ENCODE measurements at regions not wholly inside any gene's neighbourhood (a gene's known extent, or its start where the extent isn't known, plus 50 kb on each side); places are given as distances from the start of the nearest gene placed in this dataset.
"Not testable (repeated sequence)": the region's sequence is repeated elsewhere in the genome, so short reads cannot be mapped to it uniquely, and the experiment has no call there.

DNA sequence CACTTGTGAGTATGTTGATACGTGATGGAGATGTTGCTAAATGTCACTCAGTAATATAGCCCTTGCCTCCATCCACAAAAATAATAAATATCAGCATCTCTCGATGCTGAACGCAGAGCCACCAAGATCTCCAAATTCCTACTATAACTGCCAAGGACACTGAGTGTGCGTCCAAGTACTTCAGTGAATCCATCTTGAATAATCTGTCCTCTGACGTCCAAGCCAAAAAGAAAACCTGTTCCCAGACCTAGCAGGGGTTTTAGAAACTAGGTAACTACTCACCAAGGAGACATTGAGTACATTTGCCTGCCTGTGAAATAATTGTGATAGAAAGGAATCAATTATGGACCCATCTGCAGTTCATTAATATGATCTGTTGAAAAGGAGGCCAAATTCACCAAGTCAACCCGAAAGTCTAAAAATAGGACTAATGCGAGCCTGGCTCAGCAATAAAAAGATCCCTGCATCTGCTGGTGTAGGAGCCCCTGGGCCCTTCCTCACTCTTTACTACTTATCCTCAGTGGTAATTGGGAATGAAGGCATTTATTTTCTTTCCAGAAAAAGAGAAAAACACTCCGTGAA lies 226.9 kb upstream of the IRF2BP2 start:
- DNase-seq, result no peak

DNA sequence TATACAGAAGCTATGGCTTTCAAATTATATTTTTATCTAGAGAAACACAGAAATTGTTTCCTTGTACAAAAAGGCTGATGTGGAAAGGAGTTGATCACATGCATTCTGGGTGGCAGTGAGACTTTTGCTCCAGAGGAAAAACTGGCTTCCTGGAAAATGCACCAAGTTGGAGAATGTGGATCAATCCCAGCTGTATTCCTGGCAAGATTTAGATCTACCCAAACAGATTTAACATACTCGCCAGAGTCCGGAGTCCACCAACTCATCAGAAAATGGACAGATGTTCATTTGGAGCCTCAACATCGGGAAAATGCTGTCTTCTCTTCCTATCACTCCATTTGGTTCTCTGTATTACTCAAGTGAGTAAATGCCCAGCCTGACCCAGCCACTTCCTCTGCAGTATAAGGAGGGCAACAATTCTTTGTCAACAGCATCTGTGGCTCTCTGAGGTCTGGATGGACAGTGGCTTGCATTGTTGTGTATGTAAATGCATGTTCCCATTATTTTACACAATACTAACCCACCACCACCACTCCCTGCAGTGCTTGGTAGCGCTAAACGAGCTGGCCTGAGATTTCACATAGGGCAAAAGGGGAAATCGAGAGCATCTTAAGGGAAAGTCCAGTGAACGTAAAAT lies 226.2 kb upstream of the IRF2BP2 start:
- no peak for DNase-seq

DNA sequence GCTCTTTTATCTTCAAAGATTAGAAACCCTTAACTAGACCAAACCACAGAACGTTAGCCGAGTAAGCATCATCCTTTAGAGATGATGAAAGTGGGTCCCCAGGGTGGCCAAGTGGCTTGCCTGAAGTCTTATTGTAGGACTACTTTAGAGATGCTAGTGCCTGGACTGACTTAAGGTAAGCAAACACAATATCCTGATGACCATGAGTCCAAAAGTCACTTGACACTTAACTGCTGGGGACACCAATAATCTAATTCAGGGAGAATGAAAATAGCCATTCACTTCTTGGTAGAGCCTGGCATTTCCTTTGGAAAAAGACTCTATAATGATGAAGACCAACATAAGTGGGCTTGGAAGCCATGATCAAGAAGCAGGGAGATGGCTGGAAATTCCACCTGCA lies 225.3 kb upstream of the IRF2BP2 start:
- no peak for DNase-seq

DNA sequence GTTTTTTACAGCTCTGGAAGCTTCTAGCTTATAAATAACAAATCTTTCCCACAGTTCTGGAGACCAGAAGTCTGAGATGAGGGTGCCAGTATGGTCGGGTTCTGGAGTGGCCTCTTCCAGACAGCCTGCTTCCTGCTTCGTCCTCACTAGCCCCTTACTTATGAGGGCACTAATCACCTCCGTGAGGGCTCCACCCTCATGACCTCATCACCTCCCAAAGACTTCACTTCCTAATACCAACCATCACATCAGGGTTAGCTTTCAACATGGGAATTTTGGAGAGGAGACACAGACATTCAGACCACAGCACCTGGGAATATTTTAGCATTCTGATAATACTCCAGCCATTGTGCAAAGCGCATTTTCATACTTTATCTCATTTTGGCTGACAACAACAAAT lies 223.7 kb upstream of the IRF2BP2 start:
- DNase-seq, result no peak

DNA sequence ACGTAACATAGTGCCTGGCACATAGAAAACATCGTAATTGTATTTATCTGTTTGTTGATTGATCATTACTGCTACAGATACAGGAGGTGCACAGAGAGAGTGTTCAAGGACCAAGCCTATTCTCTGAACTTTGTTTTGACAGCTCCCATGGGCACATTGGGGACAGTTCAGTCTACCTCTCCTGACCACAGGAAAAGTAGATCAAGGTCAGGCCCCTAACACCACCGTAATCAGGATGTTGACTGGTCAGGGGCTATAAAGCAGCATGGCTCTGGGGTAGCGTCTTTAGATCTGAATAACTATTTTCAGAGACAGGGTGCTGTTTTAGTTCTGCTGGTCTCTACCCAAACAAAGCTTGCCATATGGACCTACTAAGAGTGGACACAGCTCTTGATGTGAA lies 223.1 kb upstream of the IRF2BP2 start:
- DNase-seq, result no peak

DNA sequence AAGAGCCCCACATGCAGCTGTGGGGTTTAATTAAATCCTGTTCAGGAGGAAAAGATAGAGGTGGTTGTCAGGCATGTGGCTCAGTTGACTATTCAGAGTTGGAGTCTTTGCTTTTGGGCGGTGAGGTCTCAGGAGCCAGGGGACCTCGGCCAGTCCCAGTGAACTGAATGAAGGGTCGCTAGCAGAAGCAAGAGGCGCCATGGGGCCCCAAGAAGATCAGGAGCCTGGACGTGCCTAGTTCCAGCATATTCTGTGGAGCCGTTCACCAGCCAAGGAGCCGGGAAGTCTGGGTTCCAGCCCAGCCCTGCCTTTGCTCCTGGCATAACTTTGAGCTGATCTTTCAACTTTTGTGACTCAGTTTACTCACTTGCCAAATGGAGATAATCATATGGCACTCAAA lies 217.7 kb upstream of the IRF2BP2 start:
- DNase-seq, result no peak

DNA sequence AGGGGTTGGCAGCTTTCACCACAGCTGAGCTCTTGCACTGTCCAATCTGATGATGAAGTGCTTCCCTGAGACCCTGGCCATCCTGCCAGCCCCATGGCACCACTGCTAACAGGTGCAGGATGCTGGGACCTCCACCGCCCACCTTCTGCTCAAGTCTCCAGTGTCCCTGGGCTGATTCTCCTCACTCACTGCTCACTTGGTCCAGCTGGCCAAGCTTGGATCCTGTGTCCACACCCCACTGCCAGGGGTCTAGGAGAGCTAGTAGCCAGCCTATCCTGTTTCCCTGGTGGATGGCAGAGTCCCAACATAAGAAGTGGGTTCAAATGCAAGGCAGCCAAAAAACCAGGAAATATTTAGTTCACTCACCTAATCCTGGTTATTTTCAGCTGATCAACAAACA lies 217.2 kb upstream of the IRF2BP2 start:
- DNase-seq, result no peak

DNA sequence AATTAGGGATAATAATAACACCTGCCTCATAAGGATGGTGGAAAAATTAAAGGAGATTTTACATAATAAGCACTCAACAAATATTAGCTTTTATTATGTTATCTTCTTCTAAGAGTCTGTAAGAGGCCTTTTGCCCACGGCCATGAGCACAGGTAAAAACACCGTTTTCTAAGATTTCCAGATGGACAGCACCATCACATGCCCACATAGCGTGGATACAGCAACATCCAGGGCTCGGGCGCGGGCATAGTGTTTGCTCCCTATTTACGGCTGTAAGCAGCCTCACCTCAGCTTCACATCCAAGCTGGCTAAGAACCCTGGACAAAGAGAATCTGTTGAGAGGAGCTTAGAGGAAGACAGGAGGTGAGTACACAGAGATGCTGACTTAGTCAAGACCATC lies 216.4 kb upstream of the IRF2BP2 start:
- no peak for DNase-seq

DNA sequence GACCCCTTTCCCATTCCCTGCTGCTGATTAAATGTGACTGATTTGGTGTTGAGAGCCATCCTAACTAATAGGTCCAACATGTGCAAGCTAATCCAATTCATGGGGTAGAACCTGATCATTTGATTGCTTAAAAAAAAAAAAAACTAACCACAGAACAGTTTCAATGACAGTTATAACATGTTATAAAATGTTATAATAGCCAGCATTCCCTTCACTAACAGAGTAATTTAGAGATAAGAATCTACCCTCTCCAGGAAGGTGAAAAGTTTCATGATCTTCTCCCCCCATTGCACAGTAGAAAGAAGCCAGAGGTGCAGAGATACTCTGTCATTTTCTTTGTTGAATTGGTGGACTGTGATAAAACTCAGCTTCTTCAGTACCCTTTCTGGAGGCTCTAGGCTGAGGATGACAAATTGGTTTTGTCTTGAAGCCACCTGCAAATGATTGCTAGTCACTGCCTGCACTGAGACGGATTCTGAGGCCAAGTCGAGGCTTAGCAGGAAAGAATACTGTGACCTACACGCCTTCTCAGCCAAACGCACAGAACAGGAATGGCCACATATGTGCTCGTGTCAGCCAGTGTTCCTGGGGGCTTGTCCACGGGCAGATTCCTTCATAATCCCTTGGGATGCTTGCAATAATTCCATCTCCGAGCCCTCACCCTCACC lies 215.7 kb upstream of the IRF2BP2 start:
- DNase-seq, result no peak

DNA sequence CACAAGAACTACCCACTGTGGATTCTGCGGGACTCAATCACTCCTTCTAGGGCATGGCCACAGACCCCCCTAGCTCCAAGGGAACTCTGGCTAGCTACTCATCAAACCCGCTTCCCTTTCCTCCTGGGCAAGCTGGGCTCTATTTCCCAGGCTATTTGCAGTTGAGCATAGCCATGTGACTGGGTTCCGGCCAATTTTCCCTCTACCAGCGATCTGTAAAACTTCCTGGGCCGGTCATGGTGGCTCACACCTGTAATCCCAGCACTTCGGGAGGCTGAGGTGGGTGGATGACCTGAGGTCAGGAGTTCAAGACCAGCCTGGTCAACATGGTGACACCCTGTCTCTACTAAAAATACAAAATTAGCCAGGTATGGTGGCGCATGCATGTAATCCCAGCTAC lies 214.9 kb upstream of the IRF2BP2 start:
- DNase-seq, result not testable (repeated sequence)

DNA sequence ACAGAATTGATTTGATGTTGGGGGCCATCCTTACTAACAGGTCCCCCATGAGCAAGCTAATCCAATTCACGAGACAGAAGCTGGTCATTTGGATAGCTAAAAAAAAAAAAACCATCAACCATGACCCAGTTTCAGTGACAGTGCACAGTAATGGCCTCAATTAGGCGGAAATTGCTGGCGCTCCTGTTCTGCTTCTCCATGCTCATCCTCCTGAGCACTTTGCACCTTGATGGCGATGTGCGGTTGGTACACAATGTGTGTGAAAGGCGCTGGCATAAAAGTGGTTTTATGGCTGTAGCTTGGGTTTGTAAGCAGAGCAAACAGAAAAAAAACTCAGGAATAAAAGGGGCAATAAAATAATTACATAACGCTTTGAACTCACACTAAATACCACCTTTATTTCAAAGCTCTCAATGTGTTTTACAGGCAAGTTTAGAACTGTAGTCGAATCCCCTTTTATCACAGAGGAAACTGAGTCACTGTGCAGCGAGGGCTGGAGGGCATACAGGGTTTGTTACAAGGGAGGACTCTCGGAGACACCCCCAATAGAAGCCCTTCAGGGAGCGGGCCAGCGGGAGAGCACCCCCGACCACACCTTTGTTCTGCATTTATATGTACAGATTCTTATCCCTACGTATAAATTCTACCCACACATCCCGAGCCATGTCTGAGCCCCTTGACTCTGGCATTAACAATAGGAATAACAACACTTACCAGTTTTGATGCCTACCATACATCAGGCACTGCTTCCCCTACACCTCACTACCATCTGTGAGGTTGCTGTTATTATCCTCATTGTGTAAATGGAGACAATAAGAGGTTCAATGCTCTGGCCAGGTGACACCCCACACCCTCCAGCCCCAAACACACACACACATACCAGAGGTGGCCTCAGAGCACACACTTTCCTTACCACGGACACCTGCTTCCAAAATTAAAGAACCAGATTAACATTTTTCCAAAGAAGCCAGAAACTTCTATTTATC lies 213.5 kb upstream of the IRF2BP2 start:
- DNase-seq, result no peak

DNA sequence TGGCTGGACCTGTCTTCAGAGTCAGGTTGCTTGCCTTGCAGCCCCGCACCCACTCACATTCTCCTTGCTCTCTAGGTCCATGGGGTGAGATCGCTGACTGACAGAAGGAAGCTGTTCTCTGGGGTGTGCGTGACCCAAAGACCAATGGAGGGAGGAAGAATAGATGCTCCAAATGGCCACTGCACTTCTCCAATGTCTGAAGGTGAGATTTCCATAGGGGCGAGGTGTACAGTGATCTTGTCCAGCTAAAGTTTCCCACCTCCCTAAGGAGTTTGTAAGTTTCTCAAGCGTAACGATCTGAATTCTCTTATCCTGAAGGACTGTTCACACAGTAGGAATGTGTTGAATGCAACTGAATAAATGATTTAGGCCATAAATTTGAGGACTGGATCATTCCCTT lies 211.9 kb upstream of the IRF2BP2 start:
- DNase-seq, result no peak

DNA sequence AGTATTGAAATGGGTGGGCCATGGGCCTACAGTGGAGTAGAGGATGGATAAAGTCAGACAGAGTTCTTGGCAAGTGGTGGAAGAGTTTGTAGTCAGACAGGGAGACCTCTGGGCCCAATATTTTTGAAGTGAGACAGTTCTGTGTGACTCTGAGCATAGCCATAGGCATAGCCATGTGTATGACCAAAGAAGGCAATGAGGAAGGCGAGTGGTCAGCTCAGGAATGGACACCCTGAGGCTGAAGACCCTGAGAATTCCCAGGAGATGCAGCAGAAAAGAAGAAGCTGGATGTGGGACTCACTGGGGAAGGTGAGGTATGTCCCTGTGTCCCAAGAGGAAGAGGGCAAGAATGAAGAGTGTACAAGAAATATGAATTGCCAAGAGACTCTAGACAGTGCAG lies 210.6 kb upstream of the IRF2BP2 start:
- DNase-seq, result no peak

DNA sequence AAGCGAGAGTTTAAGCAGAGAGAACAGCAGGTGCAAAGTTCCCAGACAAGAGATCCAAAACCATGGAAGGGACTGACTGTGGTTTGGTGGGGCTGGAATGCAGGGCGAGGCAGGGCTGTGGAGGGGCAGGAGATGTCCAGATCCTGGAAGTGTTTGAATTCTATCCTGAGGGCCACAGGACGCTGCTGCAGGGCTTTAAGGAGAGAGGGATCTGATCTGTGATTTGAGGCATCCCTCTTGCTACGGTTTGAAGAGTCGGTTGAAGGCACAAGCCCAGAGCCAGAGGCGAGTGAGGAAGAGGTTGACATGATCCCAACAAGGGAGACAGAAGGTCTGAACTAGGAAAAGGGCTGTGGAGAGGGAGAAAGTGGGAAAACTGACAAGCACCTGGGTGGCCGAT lies 209.9 kb upstream of the IRF2BP2 start:
- not testable (repeated sequence) for DNase-seq

DNA sequence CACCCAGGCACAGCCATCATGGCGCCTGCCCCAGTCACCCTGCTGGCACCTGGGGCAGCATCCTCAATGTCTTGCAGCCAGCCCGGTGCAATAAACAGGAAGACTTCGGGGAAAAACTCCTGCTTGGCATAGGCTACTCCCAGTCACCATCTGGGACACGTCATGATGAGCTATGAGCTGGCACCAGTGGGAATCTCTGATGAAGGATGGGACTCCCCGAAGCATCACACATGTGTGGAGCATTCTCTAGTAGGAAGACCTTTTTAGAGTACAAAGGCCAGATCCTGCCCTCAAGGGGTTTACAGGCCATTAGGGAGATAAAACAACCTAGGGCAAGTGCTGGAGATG lies 208.0 kb upstream of the IRF2BP2 start:
- DNase-seq, result not testable (repeated sequence)

DNA sequence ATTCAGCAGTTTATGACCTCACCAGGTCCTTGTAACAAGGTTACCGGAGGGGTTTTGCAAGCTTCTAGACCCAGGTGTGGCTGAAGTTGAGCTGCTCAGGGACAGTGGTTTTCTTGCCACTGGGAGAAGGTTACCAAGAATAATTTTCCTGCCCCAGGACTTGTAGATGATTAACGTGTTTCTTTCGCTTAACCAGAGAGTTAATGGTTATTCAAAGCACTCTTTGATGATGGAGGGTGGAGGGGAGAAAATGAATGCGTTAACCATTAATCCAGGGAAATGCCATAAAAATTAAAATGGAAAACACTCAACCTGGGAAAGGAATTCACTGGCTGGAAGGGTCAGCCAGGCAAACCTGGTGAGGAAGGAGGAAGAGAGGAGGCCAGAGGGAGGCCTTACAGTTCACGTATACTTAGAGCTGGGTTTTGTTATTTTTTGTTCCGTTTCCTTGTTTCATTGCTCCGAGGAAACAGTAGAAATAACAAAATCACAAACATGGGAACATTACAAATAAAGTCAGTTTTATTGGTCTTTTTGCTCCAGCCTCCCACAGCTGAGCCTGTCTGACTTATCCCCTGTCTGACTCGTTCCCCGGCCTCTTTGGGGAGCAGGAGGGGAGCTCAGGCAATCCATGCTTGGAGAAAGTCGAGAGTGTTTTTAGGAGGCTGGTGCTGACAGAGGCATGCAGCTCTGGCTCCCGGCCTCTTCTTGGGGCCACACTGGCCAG lies 207.5 kb upstream of the IRF2BP2 start:
- DNase-seq, result peak; percentile 31

DNA sequence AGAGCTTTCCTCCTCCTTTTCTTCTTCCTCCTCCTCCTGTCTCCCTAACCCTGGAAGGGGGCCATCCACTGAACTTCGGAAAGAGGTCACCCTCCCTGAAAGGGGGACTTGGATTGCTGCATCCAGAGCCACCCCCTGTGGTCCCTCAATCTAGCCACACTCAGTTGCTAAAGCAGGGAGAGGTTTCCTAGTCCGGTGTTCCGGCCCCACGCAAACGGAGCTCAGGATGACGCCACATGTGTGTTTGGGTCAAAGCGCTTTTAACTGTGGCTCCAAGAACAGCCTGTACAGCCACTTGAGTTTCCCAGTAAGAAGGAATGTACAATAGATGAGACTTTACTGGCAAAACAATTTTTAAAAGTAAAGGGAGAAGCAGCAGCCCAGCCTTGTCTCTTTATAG lies 206.9 kb upstream of the IRF2BP2 start:
- not testable (repeated sequence) for DNase-seq

DNA sequence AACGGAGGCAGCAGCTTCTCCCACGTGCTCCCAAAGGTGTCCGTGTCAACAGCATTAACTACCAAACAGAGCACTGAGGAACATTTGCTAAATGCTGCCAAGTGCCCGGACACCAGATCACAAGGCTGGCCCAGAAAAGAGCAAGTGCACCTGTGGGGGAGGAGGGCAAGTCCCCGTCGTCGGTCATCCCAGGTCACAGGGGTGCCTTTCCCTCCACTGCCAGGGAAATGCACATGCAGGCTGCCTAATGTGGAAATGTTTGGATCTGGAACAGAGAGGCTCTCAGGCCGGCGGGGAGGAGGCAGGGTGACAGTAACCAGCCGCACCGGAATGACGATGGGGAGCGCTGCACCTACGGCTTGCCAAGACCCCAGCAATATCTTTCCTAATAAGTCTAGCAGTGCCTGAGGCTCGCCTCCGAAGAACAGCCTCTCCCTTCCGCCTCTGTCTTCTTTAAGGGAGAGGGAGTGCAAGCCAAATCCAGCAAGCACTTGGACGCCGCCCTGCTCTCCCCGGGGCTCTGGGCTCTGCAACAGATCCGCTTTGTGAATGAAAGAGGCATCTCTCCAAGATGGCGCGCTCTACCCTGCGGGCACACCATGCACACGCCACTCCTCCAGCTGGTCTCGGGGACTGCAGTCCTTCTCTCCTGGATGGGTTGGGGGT lies 206.3 kb upstream of the IRF2BP2 start:
- not testable (repeated sequence) for DNase-seq

DNA sequence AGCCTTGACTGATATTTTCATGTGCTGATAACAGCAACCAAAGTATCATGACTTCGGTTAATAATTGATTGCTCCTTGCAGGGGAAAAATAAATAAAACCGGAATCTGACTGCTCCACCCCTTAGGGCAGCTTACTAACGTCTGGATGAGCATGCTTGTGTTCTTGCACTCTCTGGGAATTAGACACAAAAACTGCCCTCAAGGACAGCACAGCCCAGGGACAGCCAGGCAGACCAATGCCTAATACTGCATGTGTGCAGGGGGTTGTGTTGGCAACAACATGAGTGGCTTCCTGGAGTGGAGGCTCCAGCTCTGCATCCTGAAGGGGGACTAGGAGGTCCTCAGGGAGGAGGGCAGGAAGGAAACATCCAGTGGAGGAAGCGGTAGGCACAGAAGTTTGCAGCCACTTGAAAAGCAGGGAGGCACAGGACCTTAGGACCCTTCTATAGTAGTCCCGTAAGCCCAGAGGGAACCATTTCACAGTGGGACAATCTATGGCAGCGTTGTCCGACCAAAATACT lies 205.4 kb upstream of the IRF2BP2 start:
- DNase-seq, result not testable (repeated sequence)

DNA sequence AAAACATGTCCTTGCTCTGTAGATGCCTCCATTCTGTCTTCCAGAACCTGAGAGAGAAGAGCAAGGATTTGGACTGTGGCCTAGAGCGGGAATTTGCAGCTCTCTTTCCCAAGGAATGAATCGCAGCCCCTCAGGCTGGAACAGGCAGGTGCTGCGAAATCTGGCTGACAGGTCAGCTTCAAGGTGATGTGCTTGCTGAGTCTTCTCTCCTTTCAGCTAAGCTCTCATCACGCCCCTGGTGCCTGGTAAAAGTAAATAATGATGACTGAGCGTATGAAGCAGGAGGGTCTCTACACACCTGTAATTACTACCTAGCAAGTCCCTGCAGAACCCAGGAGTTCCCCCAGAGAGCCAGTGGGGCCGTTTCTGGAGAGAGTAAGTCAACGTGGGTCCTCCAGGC lies 204.3 kb upstream of the IRF2BP2 start:
- DNase-seq, result not testable (repeated sequence)

DNA sequence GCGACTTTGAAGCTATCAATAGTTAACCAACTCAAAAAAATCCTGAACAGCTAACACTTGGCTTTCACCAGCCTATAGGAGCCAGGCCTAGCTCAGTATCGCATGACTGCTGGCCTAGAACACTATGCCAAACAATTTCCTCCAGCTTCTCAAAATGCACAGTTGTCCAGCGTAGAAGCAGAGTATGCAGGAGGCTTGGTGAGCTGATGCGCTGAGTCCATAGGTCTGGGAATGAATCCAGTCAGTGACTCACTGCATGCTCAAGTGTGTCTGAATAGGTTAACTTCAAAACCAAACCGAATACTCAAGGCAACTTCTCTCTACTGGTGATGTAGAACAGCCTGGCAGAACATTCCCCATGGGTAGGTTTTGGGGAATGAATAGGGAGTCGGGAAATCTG lies 201.8 kb upstream of the IRF2BP2 start:
- not testable (repeated sequence) for DNase-seq

DNA sequence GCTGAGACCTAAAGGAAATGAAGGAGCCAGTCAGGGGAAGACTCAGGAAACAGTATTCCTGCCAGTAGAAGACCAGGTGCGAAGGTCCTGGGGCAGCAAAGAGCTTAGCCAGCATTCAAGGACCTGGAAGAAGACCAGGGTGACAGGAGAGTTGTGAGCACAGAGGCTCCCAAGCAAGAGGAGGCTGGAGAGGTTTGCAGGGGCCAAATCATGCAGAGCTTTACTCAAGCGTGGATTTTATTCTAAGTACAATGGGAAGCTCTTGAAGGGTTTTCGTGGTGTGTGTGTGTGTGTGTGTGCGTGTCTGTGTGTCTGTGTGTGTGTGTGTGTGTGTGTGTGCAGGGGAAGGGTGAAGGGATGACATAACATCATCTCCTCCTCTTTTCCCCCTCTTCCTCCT lies 200.7 kb upstream of the IRF2BP2 start:
- DNase-seq, result not testable (repeated sequence)

Data from NCI-H526 treated with DMSO at 0.1 percent for 48 hours (cell line).